Activated T-helper 9 cell treated with anti-CD3 and anti-CD28 coated beads, Interleukin-2, amount 50 U/mL, for 16 hours (primary cell): ENCODE measurements at regions not wholly inside any gene's neighbourhood (a gene's known extent, or its start where the extent isn't known, plus 50 kb on each side); places are given as distances from the start of the nearest gene placed in this dataset.
A peak's percentile ranks its signal among the peaks of the same experiment; 100 is the strongest.

Experiments used
- DNase-seq: peaks from one replicate; pipeline ENCODE4 v3.0.0-alpha.2; 2020; ENCODE audit warnings: low read depth

- DNase-seq = no peak
These were observed 1410.0 kb upstream of the TMEM132C start for GRCh38 chr12:126856958-126857357.

- DNase-seq = no peak
These were observed 1408.4 kb upstream of the TMEM132C start for GRCh38 chr12:126858560-126858959.

DNA sequence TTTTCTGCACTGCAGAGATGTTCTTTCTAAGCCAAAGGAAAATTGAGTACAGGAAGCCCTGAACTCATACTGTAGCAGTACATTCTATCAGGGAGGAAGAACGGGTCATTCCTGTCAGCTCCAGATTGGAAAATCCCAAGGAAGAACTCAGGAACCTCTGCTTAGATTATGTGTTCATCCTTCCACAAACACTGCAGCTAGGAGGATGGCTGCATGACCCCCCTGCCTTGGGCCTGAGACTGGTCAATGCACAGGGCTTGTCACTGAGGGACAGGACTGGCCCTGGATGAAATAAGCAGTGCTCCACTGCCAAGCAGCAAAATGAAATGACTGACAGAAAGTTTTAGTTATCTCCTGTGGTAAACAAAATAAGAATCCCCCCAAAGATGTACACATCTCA, 1406.8 kb upstream of the TMEM132C start:
- no peak for DNase-seq

DNA sequence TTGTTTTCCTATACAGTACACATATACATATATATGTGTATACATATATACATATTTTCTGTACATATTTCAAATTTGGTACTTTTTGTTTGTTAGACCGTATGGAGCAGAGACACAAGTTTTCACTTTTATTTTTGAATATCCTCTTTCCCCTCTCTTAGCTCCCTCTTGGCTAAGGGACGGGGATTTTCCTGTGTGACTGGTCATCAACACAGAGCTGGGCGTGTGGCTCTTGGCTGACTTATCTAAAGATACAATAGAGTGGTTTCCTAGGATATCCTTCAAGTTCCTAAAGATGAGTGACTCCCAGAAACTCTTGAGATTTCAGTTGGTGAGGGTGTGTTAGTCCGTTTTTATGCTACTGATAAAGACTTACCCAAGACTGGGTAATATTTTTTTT, 1404.5 kb upstream of the TMEM132C start:
- DNase-seq = no peak

DNA sequence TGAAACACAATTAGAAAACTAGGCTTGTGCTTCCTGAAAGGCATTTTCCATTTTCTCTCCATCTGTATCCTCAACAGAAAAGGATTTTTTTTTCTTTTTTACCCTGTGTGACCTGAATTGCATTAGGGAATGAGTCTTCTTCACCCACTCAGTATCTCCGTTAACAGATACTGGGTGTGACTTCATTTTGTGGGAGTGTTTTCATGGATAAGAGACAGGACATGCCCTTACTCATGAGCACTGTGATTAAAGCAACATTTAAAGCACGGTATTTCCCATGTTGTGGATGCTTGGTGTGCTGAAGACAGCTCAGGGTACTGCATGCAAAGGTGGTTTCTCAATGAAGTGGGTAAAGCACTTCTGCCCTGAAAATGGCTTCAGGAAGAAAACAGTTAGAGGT, 1397.3 kb upstream of the TMEM132C start:
- no peak for DNase-seq

GRCh38 chr12:126873701-126874100, 1393.3 kb upstream of the TMEM132C start:
- DNase-seq = no peak

GRCh38 chr12:126874427-126875026, 1392.4 kb upstream of the TMEM132C start:
- peak; percentile 51 for DNase-seq

GRCh38 chr12:126879842-126880241, 1387.1 kb upstream of the TMEM132C start:
- DNase-seq = no peak

GRCh38 chr12:126883697-126884096, 1383.3 kb upstream of the TMEM132C start:
- no peak for DNase-seq

- no peak for DNase-seq
These were observed 1377.5 kb upstream of the TMEM132C start for GRCh38 chr12:126889501-126889900.

DNA sequence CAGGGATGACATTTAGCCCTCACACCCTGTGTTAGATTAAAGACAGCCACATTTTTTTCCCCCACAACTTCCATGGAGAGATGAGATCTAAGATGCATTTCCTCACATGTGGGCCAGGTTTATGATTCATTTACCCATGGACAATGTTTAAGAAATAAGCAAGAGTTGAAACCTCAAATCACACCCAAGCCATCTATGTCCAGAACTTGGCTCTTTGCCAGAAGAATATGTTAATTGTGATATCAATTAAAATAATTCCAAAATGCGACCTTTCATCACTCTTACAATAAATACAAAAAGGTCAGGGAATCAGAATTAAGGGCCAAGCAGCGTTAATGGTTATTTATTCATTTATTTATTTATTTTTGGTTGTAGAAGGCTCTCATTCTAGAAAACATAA, 1376.9 kb upstream of the TMEM132C start:
- no peak for DNase-seq

DNA sequence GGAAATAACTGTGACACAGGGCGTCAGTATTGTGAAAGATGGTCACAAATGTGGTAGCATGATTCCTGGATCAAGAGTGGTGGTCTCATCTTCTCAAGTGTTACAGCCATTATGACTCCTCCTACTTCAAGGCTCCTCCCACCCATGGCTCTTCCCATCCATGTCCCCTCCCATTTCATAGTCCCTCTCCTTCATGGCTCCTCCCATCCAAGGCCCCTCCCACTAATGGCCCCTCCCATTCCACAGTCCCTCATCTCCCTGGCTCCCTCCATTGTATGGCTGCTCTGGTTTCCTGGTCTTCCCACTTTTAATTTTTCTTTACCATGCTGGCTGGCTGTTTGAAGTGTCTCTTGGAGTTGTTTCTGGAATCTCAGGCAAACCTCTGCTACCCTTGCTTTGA, 1375.2 kb upstream of the TMEM132C start:
- no peak for DNase-seq

DNA sequence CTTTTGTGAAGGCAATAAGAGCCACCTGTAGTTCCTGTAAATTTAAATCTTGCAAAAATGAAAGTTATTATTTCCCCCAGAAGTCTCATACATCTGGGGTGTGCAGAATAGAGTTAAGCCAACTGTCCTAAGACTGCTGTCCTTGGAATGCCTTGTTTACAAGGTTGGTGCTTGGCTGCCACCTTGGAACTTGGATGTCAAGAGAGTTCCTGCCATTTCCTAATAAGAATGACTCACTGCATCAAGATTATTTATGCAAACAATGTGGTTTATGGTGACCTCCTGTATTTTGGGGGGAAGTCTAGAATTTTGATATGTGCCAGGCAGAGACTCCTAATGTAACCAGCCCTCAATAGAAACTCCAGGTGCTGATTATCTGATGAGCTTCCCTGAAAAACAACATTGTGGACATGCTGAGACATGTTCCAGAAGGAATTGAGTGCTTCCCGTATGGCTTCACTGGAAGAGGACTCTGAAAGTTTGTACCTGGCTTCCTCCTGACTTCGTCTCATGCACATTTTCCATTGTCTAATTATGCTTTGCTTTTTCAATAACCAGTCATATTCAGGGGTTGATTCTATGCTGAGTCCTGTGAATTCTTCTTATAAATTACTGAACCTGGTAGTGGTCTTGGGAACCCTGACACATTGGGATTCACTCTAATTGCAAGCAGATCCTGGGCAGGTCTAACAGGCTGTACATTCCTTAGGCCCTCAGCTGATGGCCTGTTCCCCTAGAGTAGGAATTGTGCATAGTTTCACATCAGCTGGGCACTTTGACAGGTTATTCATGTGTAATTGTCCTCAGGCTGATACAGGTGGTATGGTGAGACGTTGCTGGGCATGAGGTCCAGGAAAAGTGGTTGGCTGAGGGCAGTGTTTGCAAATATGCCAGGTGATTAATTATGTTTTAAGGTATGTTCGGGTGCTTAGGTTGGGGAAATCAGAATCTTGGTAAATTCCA, 1370.7 kb upstream of the TMEM132C start:
- no peak for DNase-seq

- DNase-seq = no peak
These were observed 1369.9 kb upstream of the TMEM132C start for GRCh38 chr12:126897102-126897501.

- DNase-seq = no peak
These were observed 1369.2 kb upstream of the TMEM132C start for GRCh38 chr12:126897778-126898177.

GRCh38 chr12:126898562-126898961, 1368.4 kb upstream of the TMEM132C start:
- no peak for DNase-seq

GRCh38 chr12:126899926-126900792, 1366.8 kb upstream of the TMEM132C start:
- DNase-seq = no peak

- no peak for DNase-seq
These were observed 1363.7 kb upstream of the TMEM132C start for GRCh38 chr12:126903027-126903876.

GRCh38 chr12:126905752-126906151, 1361.2 kb upstream of the TMEM132C start:
- DNase-seq = no peak

DNA sequence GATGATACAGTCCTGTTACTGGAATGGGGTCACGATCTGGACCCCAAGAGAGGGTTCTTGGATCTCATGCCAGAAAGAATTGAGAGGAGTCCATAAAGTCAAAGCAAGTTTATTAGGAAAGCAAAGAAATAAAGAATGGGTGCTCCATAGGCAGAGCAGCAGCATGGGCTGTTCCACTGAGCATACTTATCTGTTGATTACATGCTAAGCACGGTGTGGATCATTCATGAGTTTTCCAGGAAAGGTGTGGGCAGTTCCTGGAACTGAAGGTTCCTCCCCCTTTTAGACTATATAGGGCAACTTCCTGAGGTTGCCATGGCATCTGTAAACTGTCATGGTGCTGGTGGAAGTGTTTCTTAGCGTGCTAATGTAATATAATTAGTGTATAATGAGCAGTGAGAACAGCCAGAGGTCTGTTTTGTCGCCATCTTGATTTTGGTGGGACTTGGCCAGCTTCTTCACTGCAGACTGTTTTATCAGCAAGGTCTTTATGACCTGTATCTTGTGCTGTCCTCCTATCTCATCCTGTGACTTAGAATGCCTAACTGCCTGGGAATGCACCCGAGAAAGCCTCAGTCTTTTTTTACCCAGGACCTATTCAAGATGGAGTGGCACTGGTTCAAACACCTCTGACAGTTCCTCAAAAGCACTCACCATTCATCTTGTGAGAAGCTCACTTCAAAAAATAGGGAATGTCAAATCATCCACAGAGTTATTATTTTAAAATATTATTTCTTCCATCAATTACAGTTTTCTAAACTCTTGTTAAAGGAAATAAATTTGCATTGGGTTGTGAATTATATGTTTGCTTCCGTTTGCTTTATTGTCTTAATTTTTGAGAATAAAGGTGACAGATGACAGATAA, 1358.8 kb upstream of the TMEM132C start:
- no peak for DNase-seq

DNA sequence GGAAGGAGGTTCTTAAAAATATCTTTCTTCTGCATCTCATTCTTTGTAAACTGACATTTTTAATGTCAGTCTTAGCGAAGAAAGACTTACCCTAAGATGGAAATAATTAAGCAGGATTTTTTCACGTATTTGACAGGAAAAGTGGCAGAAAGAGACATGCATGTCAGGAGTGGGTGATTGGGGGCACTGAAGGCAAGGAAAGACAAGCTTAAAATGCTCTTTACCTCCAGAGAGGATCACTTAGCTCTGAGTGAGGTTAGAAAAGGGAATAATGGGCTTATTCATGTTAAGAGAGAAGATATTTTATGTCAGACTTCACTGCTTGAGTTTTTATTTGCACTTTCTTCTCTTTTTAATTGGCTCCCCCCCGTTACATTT, 1358.2 kb upstream of the TMEM132C start:
- no peak for DNase-seq
